ENCODE measurements at regions not wholly inside any gene's neighbourhood (a gene's known extent, or its start where the extent isn't known, plus 50 kb on each side); places are given as distances from the start of the nearest gene placed in this dataset.

DNA sequence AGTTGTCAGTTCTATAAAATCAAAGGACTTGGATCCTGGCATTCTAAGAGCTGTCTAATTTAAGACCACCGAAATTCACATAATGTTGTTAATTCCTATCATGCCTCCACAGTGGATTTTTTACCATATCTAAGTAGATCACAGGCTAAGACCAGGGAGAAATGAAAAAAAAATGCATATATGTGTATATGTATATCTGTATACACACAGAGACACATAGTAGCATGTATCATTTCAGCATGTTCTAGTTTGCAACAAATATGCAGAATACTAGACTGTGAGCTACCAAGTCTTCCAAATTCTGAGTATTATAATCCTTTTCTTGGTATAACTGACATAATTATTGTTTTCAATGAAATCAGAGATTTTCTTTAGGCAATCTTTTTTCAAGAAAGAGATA, 267.6 kb upstream of the TSHZ2 start:
- TF ChIP-seq, protein P1, sequence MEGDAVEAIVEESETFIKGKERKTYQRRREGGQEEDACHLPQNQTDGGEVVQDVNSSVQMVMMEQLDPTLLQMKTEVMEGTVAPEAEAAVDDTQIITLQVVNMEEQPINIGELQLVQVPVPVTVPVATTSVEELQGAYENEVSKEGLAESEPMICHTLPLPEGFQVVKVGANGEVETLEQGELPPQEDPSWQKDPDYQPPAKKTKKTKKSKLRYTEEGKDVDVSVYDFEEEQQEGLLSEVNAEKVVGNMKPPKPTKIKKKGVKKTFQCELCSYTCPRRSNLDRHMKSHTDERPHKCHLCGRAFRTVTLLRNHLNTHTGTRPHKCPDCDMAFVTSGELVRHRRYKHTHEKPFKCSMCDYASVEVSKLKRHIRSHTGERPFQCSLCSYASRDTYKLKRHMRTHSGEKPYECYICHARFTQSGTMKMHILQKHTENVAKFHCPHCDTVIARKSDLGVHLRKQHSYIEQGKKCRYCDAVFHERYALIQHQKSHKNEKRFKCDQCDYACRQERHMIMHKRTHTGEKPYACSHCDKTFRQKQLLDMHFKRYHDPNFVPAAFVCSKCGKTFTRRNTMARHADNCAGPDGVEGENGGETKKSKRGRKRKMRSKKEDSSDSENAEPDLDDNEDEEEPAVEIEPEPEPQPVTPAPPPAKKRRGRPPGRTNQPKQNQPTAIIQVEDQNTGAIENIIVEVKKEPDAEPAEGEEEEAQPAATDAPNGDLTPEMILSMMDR (IDR thresholded peaks at IDR 0.05): no peak
- no peak for TF ChIP-seq EZH2 (IDR thresholded peaks at IDR 0.05; ENCODE audit: borderline replicate concordance, insufficient read depth, low read depth, low read length, poor library complexity, severe bottlenecking)
- intact Hi-C loops (cut with micrococcal nuclease): no loop called here
- CTCF ChIA-PET: no interaction called here

DNA sequence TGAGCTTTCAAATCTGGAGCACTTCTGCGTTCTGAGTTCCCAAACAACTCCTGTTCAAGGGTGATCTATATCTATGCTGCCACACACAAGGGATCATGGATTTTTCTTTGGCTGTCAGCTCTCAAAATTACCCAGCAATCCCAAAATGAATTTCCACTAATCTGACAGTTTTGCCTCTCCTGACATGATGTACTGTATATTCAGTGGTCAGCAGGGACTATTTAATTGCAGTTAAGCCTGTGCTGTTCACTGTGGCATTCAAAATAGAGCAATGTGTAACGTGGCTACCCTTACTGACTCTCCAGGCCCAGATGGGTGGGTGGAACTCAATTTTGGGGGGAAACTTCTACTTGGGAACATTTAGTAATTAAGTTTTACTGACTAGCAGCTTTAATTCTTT, 283.8 kb upstream of the TSHZ2 start:
- no peaks in the 10 kb centered on the region for H3K27me3 ChIP-seq (replicated peaks in 1 of 4; ENCODE audit: control extremely low read depth in 1 of 4, control insufficient read depth in 3 of 4, insufficient read depth in 4 of 4, low read length in 3 of 4)
- no peak for TF ChIP-seq EZH2 (IDR thresholded peaks at IDR 0.05; ENCODE audit: borderline replicate concordance, insufficient read depth, low read depth, low read length, poor library complexity, severe bottlenecking)
- TF ChIP-seq, protein P1 (IDR thresholded peaks at IDR 0.05): no peak
- Mint-ChIP-seq H3K27me3 (peaks cover 5% of the 10 kb centered on the region), H3K4me1 (no peaks in the 10 kb centered on the region), H3K9me3 (ENCODE audit: insufficient read depth) (peaks cover 2% of the 10 kb centered on the region), H3K27ac (no peak overlapping the region), H3K4me3 (no peak overlapping the region)
- no peaks in the 10 kb centered on the region for H3K79me2 ChIP-seq (ENCODE audit: control insufficient read depth, insufficient read depth, low read length)
- WGBS (ENCODE audit: insufficient coverage): 82% methylated on average over 1 of the region's 2 CpGs
- no peak for DNase-seq
- H3K27ac ChIP-seq (ENCODE audit: low read length in 2 of 2): no peak overlapping the region
- H3K4me1 ChIP-seq (ENCODE audit: control insufficient read depth in 2 of 2, insufficient read depth in 2 of 2, low read length in 2 of 2): no peaks in the 10 kb centered on the region
- H3K4me3 ChIP-seq (ENCODE audit: control extremely low read depth in 1 of 5, extremely low read depth in 1 of 5, insufficient read depth in 1 of 5, low read depth in 2 of 5, low read length in 4 of 5): no peak overlapping the region
- ChIA-PET POLR2A (no interaction called here), CTCF (no interaction called here)
- no peak for ATAC-seq (ENCODE audit: low read depth)
- intact Hi-C loops (cut with micrococcal nuclease): no loop called here
- peaks cover 0 to 4% (median 0%) of the 10 kb centered on the region in 3 donors for H3K9me3 ChIP-seq (ENCODE audit: control extremely low read depth in 1 of 3, control insufficient read depth in 2 of 3, insufficient read depth in 1 of 3, low read length in 2 of 3)
- no peak overlapping the region for H2AFZ ChIP-seq (ENCODE audit: insufficient read depth, low read depth, low read length, poor library complexity, severe bottlenecking)
- no peak overlapping the region for H3K9ac ChIP-seq (ENCODE audit: low read length)
- no peaks in the 10 kb centered on the region for H3K36me3 ChIP-seq (replicated peaks in 1 of 2; ENCODE audit: control extremely low read depth in 1 of 2, control insufficient read depth in 1 of 2, extremely low read depth in 1 of 2, insufficient read depth in 2 of 2, low read length in 1 of 2)
- H4K20me1 ChIP-seq (ENCODE audit: control insufficient read depth, insufficient read depth, low read length, poor library complexity, severe bottlenecking): no peaks in the 10 kb centered on the region
- no peak overlapping the region for H3K4me2 ChIP-seq (replicated peaks; ENCODE audit: low read depth, low read length, poor library complexity, severe bottlenecking)

More for the DNA sequence above, 267.6 kb upstream of the TSHZ2 start:
- no peak for DNase-seq
- no peaks in the 10 kb centered on the region for H4K20me1 ChIP-seq (ENCODE audit: control insufficient read depth, insufficient read depth, low read length, poor library complexity, severe bottlenecking)
- POLR2A ChIA-PET: no interaction called here
- Mint-ChIP-seq H3K27ac (no peak overlapping the region), H3K9me3 (ENCODE audit: insufficient read depth) (peaks cover 5% of the 10 kb centered on the region), H3K4me1 (no peaks in the 10 kb centered on the region), H3K4me3 (no peak overlapping the region), H3K27me3 (no peaks in the 10 kb centered on the region)
- no peak overlapping the region for H3K4me2 ChIP-seq (replicated peaks; ENCODE audit: low read depth, low read length, poor library complexity, severe bottlenecking)
- H3K9ac ChIP-seq (ENCODE audit: low read length): no peak overlapping the region
- H3K36me3 ChIP-seq (replicated peaks in 1 of 2; ENCODE audit: control extremely low read depth in 1 of 2, control insufficient read depth in 1 of 2, extremely low read depth in 1 of 2, insufficient read depth in 2 of 2, low read length in 1 of 2): no peaks in the 10 kb centered on the region
- H3K4me3 ChIP-seq (ENCODE audit: control extremely low read depth in 1 of 5, extremely low read depth in 1 of 5, insufficient read depth in 1 of 5, low read depth in 2 of 5, low read length in 4 of 5): no peak overlapping the region
- no peaks in the 10 kb centered on the region for H3K4me1 ChIP-seq (ENCODE audit: control insufficient read depth in 2 of 2, insufficient read depth in 2 of 2, low read length in 2 of 2)
- WGBS (ENCODE audit: insufficient coverage): no CpG with 5 or more reads among the region's 1 CpG
- no peaks in the 10 kb centered on the region for H3K9me3 ChIP-seq (ENCODE audit: control extremely low read depth in 1 of 3, control insufficient read depth in 2 of 3, insufficient read depth in 1 of 3, low read length in 2 of 3)
- no peaks in the 10 kb centered on the region for H3K27me3 ChIP-seq (replicated peaks in 1 of 4; ENCODE audit: control extremely low read depth in 1 of 4, control insufficient read depth in 3 of 4, insufficient read depth in 4 of 4, low read length in 3 of 4)
- H3K79me2 ChIP-seq (ENCODE audit: control insufficient read depth, insufficient read depth, low read length): no peaks in the 10 kb centered on the region
- no peak overlapping the region for H2AFZ ChIP-seq (ENCODE audit: insufficient read depth, low read depth, low read length, poor library complexity, severe bottlenecking)
- ATAC-seq (ENCODE audit: low read depth): no peak
- H3K27ac ChIP-seq (ENCODE audit: low read length in 2 of 2): no peak overlapping the region
